ENCODE measurements at regions not wholly inside any gene's neighbourhood (a gene's known extent, or its start where the extent isn't known, plus 50 kb on each side); places are given as distances from the start of the nearest gene placed in this dataset.

DNA sequence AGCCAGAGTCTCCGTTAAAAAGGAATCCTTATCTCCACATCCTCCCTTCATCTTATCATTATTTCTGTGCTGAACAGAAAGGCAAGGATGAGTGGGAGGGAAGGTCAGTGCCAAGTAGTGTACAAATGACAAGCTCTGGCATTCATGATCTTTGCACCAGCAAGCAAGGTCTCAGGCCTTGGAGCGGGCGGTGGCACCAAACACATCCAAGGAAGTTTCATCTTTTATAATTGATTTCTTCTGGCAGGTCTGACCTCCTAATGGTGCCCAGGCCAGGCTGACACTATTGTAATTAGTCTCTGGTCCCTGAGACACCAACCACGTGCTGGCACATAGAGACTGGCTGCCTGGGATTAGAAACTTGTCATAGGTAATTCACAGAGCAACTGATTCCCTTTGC lies 336.6 kb downstream of the EN1 start:
- Histone ChIP-seq H3K27me3 (replicated peaks; ENCODE audit: control insufficient read depth, insufficient read depth, low read length) (no peaks in the 10 kb centered on the region), H3K36me3 (ENCODE audit: control insufficient read depth, insufficient read depth, low read length) (no peaks in the 10 kb centered on the region), H3K4me3 (replicated peaks; ENCODE audit: low read depth, low read length) (no peak overlapping the region)
- no peak for DNase-seq (ENCODE audit: extremely low read depth, insufficient read length)
- TF ChIP-seq, protein P1, sequence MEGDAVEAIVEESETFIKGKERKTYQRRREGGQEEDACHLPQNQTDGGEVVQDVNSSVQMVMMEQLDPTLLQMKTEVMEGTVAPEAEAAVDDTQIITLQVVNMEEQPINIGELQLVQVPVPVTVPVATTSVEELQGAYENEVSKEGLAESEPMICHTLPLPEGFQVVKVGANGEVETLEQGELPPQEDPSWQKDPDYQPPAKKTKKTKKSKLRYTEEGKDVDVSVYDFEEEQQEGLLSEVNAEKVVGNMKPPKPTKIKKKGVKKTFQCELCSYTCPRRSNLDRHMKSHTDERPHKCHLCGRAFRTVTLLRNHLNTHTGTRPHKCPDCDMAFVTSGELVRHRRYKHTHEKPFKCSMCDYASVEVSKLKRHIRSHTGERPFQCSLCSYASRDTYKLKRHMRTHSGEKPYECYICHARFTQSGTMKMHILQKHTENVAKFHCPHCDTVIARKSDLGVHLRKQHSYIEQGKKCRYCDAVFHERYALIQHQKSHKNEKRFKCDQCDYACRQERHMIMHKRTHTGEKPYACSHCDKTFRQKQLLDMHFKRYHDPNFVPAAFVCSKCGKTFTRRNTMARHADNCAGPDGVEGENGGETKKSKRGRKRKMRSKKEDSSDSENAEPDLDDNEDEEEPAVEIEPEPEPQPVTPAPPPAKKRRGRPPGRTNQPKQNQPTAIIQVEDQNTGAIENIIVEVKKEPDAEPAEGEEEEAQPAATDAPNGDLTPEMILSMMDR (IDR thresholded peaks at IDR 0.05; ENCODE audit: insufficient read depth, low read length, poor library complexity, severe bottlenecking) = no peak

DNA sequence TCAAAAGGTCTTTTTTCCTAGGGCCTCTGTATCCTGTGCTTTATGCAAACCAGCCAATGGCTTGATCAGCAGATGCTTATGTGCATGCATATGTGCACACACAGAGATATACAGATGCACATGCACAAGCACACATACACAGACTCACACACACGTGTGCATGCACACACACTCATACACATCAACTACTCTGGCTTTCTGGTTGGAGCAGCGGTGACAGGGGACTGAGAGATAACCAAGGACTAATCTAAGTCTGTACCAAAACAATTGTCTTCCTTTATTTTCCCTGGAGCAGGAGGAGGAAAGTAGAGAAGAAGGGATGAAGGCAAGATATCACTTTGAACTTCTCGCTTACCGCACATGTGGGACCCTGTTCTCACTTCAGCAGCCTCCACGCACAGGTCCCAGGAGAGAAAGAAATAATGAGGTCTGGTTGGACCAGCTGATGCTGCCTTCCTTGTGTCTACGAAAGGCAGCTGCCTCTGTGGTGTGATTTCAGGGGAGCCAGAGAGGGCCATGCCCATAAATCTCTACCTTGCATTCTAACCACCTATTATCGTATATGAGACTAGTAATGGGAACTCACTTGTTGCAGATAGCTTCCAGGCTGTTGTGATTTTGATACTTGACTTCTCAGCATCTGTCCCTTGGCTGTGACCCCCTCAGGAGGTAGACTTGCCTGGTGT lies 338.0 kb downstream of the EN1 start:
- Histone ChIP-seq H3K4me3 (replicated peaks; ENCODE audit: low read depth, low read length) (no peak overlapping the region), H3K27me3 (replicated peaks; ENCODE audit: control insufficient read depth, insufficient read depth, low read length) (no peaks in the 10 kb centered on the region), H3K36me3 (ENCODE audit: control insufficient read depth, insufficient read depth, low read length) (no peaks in the 10 kb centered on the region)
- no peak for DNase-seq (ENCODE audit: extremely low read depth, insufficient read length)
- TF ChIP-seq, protein P1 (IDR thresholded peaks at IDR 0.05; ENCODE audit: insufficient read depth, low read length, poor library complexity, severe bottlenecking) = no peak

DNA sequence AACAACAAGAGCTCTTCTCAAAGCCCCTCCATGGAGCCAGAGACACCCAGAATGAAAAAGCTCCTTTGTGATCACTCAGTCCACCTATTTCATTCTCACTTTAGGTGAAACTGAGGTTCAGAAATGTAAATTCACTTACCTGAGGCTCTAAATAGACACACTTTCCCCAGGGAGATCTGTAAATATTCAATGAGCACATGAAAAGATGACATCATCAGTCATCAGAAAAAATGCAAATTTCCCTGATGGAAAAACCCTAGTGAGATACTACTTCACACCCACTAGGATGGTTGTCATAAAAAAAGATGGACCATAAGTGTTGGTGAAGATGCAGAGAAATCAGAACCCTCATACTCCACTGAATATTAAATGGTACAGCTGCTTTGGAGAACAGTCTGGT lies 339.2 kb downstream of the EN1 start:
- TF ChIP-seq, protein P1 (IDR thresholded peaks at IDR 0.05; ENCODE audit: insufficient read depth, low read length, poor library complexity, severe bottlenecking) = no peak
- H3K4me3 ChIP-seq (replicated peaks; ENCODE audit: low read depth, low read length) = no peak overlapping the region
- H3K27me3 ChIP-seq (replicated peaks; ENCODE audit: control insufficient read depth, insufficient read depth, low read length) = no peaks in the 10 kb centered on the region
- H3K36me3 ChIP-seq (ENCODE audit: control insufficient read depth, insufficient read depth, low read length) = no peaks in the 10 kb centered on the region
- no peak for DNase-seq (ENCODE audit: extremely low read depth, insufficient read length)

DNA sequence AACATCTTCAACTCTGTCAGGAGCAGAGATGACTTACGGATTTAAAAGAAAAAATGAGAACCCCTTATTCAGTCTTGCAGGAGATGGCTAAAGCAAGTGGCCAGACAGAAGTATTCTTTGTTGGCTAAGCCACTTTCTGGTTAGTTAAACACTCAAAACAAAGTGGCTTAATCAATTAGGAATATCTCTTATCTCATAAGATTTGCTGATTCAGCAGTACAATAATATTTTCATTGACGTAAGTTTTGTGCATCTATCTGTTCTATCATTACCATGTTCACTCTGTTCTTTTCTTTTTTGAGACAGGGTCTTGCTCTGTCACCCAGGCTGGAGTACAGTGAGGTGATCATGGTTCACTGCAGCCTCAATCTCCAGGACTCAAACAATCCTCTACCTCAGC lies 342.0 kb downstream of the EN1 start:
- Histone ChIP-seq H3K4me3 (replicated peaks; ENCODE audit: low read depth, low read length) (no peak overlapping the region), H3K27me3 (replicated peaks; ENCODE audit: control insufficient read depth, insufficient read depth, low read length) (no peaks in the 10 kb centered on the region), H3K36me3 (ENCODE audit: control insufficient read depth, insufficient read depth, low read length) (no peaks in the 10 kb centered on the region)
- no peak for DNase-seq (ENCODE audit: extremely low read depth, insufficient read length)
- TF ChIP-seq, protein P1 (IDR thresholded peaks at IDR 0.05; ENCODE audit: insufficient read depth, low read length, poor library complexity, severe bottlenecking) = no peak

DNA sequence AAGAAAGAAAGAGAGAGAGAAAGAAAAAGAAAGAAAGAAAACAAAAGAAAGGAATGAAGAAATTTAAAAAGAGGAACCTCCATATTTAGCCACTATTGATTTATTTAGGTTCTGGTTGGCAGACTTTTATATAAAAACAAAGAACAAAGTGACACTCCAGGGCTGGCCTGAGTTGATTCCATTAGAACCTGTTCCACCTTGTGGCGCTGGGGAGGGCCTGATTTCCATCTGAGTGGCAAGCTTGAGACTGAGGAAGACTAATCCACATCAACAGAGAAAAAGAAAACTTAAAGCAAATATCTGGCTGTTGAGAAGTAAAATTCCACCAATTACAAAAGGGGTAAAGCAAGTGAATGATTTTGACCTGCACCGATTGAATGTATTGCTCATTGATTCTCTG lies 345.3 kb downstream of the EN1 start:
- TF ChIP-seq, protein P1 (IDR thresholded peaks at IDR 0.05; ENCODE audit: insufficient read depth, low read length, poor library complexity, severe bottlenecking) = no peak
- Histone ChIP-seq H3K36me3 (ENCODE audit: control insufficient read depth, insufficient read depth, low read length) (no peaks in the 10 kb centered on the region), H3K27me3 (replicated peaks; ENCODE audit: control insufficient read depth, insufficient read depth, low read length) (no peaks in the 10 kb centered on the region; the same call in 1 of the 2 replicates)

DNA sequence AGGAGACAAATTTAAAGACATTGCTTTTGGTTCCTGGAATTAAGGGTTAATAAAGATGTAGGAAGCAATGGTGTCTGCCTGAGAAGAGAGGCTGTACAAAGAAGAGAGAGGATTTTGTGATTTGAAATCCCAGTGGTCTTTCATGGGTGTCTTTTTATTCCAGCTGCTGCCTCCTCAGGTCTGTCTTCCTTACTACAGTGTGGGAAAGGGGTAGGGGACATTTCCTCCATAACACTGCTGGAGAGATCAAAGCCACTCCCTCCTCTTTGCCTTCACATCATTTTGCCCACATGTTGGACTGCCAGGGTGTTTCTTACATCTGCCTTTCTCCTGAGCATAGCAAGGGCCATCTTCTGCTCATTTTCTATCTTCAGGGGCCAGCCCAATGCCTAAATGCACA lies 348.5 kb downstream of the EN1 start:
- Histone ChIP-seq H3K36me3 (ENCODE audit: control insufficient read depth, insufficient read depth, low read length) (no peaks in the 10 kb centered on the region), H3K4me3 (replicated peaks; ENCODE audit: low read depth, low read length) (no peak overlapping the region), H3K27me3 (replicated peaks; ENCODE audit: control insufficient read depth, insufficient read depth, low read length) (no peaks in the 10 kb centered on the region; the same call in 1 of the 2 replicates)
- DNase-seq (ENCODE audit: extremely low read depth, insufficient read length) = no peak
- TF ChIP-seq, protein P1 (IDR thresholded peaks at IDR 0.05; ENCODE audit: insufficient read depth, low read length, poor library complexity, severe bottlenecking) = no peak

More for the DNA sequence above, 345.3 kb downstream of the EN1 start:
- no peak for DNase-seq (ENCODE audit: extremely low read depth, insufficient read length)
- no peak overlapping the region for H3K4me3 ChIP-seq (replicated peaks; ENCODE audit: low read depth, low read length)
